Mesothelial cell of epicardium (in vitro differentiated cells): ENCODE measurements at regions not wholly inside any gene's neighbourhood (a gene's known extent, or its start where the extent isn't known, plus 50 kb on each side); places are given as distances from the start of the nearest gene placed in this dataset.
A peak's percentile ranks its signal among the peaks of the same experiment; 100 is the strongest.

Source experiments
- DNase-seq, 2 experiments: peaks; one replicate each; pipeline ENCODE4 v3.0.0; 2021; ENCODE audit warnings: low spot score in 2 of 2; ENCODE audit not compliant: unreplicated experiment in 2 of 2
- H3K27ac Mint-ChIP-seq: 2 replicates; pipeline ENCODE4 v1.8.0; 2021; ENCODE audit warnings: mixed read lengths
- H3K27me3 Mint-ChIP-seq: 2 replicates; pipeline ENCODE4 v1.8.0; 2021; ENCODE audit warnings: low read depth, mixed read lengths
- H3K36me3 Mint-ChIP-seq: 2 replicates; pipeline ENCODE4 v1.8.0; 2021; ENCODE audit warnings: mixed read lengths
- H3K4me1 Mint-ChIP-seq: 2 replicates; pipeline ENCODE4 v1.8.0; 2021; ENCODE audit warnings: mixed read lengths
- H3K4me3 Mint-ChIP-seq: 2 replicates; pipeline ENCODE4 v1.8.0; 2021; ENCODE audit warnings: mild to moderate bottlenecking, moderate library complexity, mixed read lengths
- H3K9me3 Mint-ChIP-seq: 2 replicates; pipeline ENCODE4 v1.8.0; 2021; ENCODE audit warnings: mixed read lengths
- TF ChIP-seq, protein P1 (sequence below): fragments of 200-600 bp; sonication (generic); IDR thresholded peaks from one replicate; pipeline ENCODE4 v1.5.0; 2021; ENCODE audit warnings: antibody characterized with exemption; ENCODE audit not compliant: unreplicated experiment

DNA sequence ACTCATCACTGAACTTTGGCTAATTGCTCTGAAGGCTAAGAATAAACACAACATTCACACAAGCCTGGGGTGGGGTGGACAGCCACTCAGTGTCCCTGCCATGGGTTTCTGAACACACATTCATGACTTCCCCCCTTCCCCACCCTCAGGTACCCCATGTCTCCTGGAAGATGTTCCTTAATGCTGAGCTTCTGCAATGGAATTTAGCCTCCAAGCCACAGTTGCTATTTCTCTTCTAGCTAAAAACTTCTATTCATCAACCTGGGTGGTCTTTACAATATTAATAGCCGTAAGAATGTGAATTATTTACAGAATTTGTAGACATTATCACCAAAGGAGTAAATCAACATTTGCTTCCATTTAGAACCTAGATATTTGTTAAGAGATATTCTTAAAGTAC lies 175.1 kb downstream of the ACKR3 start:
- Mint-ChIP-seq H3K36me3 (no peaks in the 10 kb centered on the region), H3K4me1 (peaks cover 75% of the 10 kb centered on the region), H3K27me3 (no peaks in the 10 kb centered on the region), H3K4me3 (no peak overlapping the region), H3K9me3 (no peaks in the 10 kb centered on the region), H3K27ac (peak overlapping the region; percentile 54)
- TF ChIP-seq, protein P1, sequence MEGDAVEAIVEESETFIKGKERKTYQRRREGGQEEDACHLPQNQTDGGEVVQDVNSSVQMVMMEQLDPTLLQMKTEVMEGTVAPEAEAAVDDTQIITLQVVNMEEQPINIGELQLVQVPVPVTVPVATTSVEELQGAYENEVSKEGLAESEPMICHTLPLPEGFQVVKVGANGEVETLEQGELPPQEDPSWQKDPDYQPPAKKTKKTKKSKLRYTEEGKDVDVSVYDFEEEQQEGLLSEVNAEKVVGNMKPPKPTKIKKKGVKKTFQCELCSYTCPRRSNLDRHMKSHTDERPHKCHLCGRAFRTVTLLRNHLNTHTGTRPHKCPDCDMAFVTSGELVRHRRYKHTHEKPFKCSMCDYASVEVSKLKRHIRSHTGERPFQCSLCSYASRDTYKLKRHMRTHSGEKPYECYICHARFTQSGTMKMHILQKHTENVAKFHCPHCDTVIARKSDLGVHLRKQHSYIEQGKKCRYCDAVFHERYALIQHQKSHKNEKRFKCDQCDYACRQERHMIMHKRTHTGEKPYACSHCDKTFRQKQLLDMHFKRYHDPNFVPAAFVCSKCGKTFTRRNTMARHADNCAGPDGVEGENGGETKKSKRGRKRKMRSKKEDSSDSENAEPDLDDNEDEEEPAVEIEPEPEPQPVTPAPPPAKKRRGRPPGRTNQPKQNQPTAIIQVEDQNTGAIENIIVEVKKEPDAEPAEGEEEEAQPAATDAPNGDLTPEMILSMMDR, result no peak
- DNase-seq, result no peak

DNA sequence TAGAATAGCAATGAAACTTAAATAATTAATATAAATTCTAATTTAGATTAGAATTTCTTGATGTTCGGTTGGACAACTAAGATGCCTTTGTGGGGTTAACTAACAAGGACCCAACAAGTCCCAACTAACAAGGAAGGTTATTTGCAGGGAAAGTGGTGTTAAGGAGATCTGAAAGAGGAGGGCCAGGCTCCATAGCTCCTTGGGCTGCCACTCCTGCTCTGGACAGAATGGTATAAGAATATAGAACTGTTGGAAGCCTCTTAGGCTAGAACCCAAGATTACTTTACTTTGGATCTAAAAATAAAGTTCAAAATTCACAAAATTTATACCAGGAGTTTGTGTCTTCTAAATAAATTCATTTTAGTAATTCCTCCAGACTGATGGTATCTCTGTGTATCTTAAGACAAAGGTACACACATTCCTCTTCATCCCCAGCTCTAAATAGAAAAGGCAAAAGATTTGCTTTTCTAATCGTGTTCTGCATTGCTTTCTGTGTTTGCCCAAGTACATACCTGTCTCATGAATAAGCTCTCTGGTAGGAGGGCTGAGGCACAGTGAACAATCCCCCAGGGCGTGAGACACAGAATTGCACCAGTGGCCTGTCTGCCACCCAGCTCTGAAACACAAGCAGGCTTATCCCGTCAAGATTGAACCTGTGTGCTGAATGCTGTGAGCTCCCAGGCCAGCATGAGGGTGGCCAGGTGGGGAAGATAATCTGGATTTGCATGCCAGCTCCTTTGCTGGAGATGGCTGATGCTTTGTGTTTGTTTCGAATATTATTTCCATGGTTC lies 176.0 kb downstream of the ACKR3 start:
- Mint-ChIP-seq H3K27ac (peak overlapping the region; percentile 15), H3K4me1 (peaks cover 79% of the 10 kb centered on the region), H3K9me3 (no peaks in the 10 kb centered on the region), H3K4me3 (no peak overlapping the region), H3K36me3 (no peaks in the 10 kb centered on the region), H3K27me3 (no peaks in the 10 kb centered on the region)
- TF ChIP-seq, protein P1, result no peak
- DNase-seq, result no peak

GRCh38 chr2:236746833-236747232 lies 177.2 kb downstream of the ACKR3 start:
- Mint-ChIP-seq H3K27me3 (no peaks in the 10 kb centered on the region), H3K36me3 (no peaks in the 10 kb centered on the region), H3K4me1 (peaks cover 86% of the 10 kb centered on the region), H3K4me3 (no peak overlapping the region), H3K9me3 (no peaks in the 10 kb centered on the region), H3K27ac (no peak overlapping the region)
- TF ChIP-seq, protein P1, result no peak
- no peak for DNase-seq

- no peaks in the 10 kb centered on the region for H3K27me3 Mint-ChIP-seq
- peaks cover 82% of the 10 kb centered on the region for H3K4me1 Mint-ChIP-seq
- DNase-seq, result no peak
- H3K4me3 Mint-ChIP-seq, result no peak overlapping the region
- H3K27ac Mint-ChIP-seq, result peak overlapping the region; percentile 18
- no peaks in the 10 kb centered on the region for H3K9me3 Mint-ChIP-seq
- TF ChIP-seq, protein P1, result no peak
- no peaks in the 10 kb centered on the region for H3K36me3 Mint-ChIP-seq
Measured at GRCh38 chr2:236747426-236747825, 177.8 kb downstream of the ACKR3 start.

- TF ChIP-seq, protein P1, result no peak
- no peaks in the 10 kb centered on the region for H3K9me3 Mint-ChIP-seq
- peaks cover 77% of the 10 kb centered on the region for H3K4me1 Mint-ChIP-seq
- DNase-seq, result no peak
- no peaks in the 10 kb centered on the region for H3K36me3 Mint-ChIP-seq
- no peak overlapping the region for H3K4me3 Mint-ChIP-seq
- peak overlapping the region; percentile 44 for H3K27ac Mint-ChIP-seq
- no peaks in the 10 kb centered on the region for H3K27me3 Mint-ChIP-seq
Measured at GRCh38 chr2:236747925-236748324, 178.3 kb downstream of the ACKR3 start.
